RWPE1 (cell line): ENCODE measurements at regions not wholly inside any gene's neighbourhood (a gene's known extent, or its start where the extent isn't known, plus 50 kb on each side); places are given as distances from the start of the nearest gene placed in this dataset.

Experiments used
- CTCF ChIA-PET: fragments of 350-600 bp; sonication (Branson Sonifier 250); formaldehyde crosslinking; extraction: SDS; loops from one replicate; lab custom pipeline; 2021; lab: Yijun Ruan, JAX
- POLR2A ChIA-PET: fragments of 400-600 bp; formaldehyde crosslinking; extraction: SDS; loops from one replicate; lab custom pipeline; 2020; ENCODE audit warnings: antibody characterized with exemption; ENCODE audit not compliant: low non-redundant PET; lab: Yijun Ruan, JAX
- DNase-seq: peaks from one replicate; pipeline ENCODE4 v3.0.0; 2012; ENCODE audit warnings: low spot score
- H3K27ac ChIP-seq: fragments of 450-650 bp; 2 replicates; pipeline ENCODE4 v1.5.1; 2017
- CTCF ChIP-seq: fragments of 450-650 bp; conservative IDR thresholded peaks from 2 replicates; pipeline ENCODE4 v1.5.1; 2017; ENCODE audit warnings: low read depth, mild to moderate bottlenecking

DNA sequence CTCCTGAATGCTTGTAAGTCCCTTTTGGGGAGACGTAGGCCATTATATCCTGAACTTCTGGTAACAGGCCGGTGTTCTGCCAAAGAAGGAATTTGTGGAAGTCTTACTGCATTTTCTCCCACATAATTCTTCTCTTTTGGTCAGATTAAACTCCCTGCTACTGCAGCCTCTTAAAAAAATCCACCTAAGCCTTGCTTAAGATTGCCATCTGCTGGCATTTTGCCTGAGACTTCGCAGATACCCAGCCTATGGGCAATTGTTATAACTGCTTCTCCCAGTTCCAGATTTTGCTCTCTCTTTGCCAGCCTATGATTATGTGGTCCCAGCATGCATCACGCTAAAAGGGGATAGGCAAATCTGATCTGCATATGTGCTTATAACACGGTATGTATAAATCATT lies 391.6 kb upstream of the CHD1 start:
- no peak overlapping the region for H3K27ac ChIP-seq
- TF ChIP-seq CTCF, result no peak
- no peak for DNase-seq
- ChIA-PET POLR2A (no interaction called here), CTCF (no interaction called here)

GRCh38 chr5:99317136-99317535 lies 388.3 kb upstream of the CHD1 start:
- ChIA-PET CTCF (no interaction called here), POLR2A (no interaction called here)
- TF ChIP-seq CTCF, result no peak
- no peak overlapping the region for H3K27ac ChIP-seq
- no peak for DNase-seq

DNA sequence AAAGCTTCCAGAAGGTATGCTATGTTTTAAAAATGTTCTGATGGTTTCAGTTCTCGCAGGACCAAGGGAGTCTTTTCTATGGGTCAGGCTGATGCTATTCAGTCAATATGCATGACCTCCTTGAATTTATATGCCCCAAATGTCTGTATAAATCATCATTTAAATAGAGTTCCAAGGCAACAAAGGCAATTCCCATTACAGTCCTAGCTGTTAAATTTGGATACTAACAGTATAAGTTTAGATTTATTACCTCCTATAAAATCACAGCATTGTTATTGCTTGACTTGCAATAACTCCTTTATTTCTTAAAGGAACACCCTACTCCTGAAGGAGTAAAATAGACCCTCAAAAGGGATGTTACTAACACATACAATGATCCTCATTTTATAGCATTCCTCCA lies 387.7 kb upstream of the CHD1 start:
- CTCF ChIA-PET, result no interaction called here
- no peak for DNase-seq
- POLR2A ChIA-PET, result no interaction called here
- no peak overlapping the region for H3K27ac ChIP-seq
- TF ChIP-seq CTCF, result no peak

DNA sequence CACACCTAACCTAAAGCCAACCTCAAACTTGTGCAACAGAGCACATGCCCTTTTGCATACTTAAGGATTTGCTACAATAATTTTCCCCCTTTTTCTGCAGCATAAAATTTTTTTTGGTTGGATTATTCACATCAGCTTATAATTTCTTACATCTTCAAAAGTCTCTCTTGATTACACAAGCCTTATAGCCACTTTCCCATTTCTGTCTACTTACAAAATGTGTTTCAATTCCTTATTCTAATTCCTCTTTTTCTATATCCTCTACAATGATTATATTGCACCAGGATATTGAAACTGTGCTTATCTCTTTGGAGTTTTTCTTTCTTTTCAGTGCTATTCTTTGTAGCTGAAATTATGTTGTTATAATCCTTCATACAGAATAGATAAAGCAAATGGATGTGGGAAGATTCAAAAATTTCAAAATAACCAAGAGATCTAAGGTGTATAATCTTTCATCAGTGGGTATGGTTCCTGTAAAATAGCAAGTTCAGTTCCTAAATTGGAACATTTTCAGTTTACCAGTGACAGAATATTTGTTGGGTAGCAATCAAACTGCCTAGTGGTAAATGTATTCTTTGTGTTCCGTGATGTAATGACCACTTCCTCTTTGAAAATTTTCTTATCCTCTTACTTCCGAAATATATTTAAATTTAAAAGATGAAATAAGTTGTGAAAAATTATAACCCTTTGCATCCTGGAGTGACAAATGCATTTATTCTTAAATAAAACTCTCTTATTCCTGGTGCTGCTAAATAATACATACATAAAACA lies 386.8 kb upstream of the CHD1 start:
- H3K27ac ChIP-seq, result no peak overlapping the region
- no peak for DNase-seq
- ChIA-PET CTCF (no interaction called here), POLR2A (no interaction called here)
- TF ChIP-seq CTCF, result no peak

DNA sequence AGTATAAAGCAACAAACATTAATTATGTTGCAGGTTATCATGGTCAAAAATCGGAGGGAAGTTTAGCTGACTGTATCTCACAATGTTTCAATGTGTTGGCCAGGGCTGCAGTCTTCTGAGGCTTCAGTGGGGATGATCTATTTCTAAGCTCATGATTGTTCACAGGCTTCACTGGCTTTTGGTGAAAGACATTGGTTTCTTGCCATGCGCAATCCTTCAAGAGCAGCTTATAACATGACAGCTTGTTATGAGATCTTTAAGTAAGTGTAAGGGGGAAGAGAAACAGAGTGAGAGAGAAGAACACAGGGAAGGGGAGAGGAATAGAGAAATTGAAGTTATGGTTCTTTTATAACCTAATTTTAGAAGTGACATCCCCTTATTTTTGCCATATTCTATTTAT lies 385.9 kb upstream of the CHD1 start:
- ChIA-PET CTCF (no interaction called here), POLR2A (no interaction called here)
- DNase-seq, result no peak
- TF ChIP-seq CTCF, result no peak
- H3K27ac ChIP-seq, result no peak overlapping the region

DNA sequence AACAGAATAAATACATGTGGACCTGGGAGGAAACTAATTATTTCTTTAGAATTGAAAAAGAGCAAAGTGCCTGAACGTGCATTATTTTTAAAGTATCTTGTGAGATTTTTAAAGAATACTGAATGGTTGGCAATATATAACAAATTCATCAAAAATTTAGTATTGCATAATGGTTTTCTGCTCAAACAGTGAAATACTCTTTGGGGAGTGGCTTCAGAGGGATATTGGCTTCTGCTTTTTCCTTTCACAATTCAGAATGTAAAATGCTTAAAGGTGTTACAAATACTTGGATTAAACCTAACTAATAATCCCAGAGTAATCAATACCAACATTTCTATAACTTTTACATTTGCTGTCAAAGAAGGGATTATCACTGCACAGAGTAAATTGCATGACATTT lies 379.3 kb upstream of the CHD1 start:
- no peak for TF ChIP-seq CTCF

More for the DNA sequence above, 379.3 kb upstream of the CHD1 start:
- no peak overlapping the region for H3K27ac ChIP-seq
- DNase-seq, result no peak
- CTCF ChIA-PET, result no interaction called here
- POLR2A ChIA-PET, result no interaction called here
